ENCODE measurements at regions not wholly inside any gene's neighbourhood (a gene's known extent, or its start where the extent isn't known, plus 50 kb on each side); places are given as distances from the start of the nearest gene placed in this dataset.

GRCh38 chr2:83229443-83229842, 1229.6 kb downstream of the SUCLG1 start:
- in situ Hi-C loops (cut with MboI) (no loop called here), intact Hi-C loops (cut with micrococcal nuclease) (no loop called here)
- no peak for DNase-seq (ENCODE audit: extremely low read depth in 1 of 4, low spot score in 3 of 4)
- no peak for FAIRE-seq
- H3K4me3 ChIP-seq: no peak overlapping the region
- WGBS (ENCODE audit: insufficient coverage, low coverage, missing lambda C conversion rate): 0% methylated on average over 2 of the region's 2 CpGs
- POLR2A ChIA-PET: no interaction called here
- no peaks in the 10 kb centered on the region for H3K4me1 ChIP-seq (replicated peaks in 1 of 2; ENCODE audit: control insufficient read depth in 2 of 2, insufficient read depth in 2 of 2, low read length in 2 of 2)
- H3K79me2 ChIP-seq (ENCODE audit: control insufficient read depth, insufficient read depth, low read length): no peaks in the 10 kb centered on the region
- H3K27ac ChIP-seq (ENCODE audit: extremely low read depth, low read depth, low read length): no peak overlapping the region
- H3K4me2 ChIP-seq (ENCODE audit: insufficient read depth, low read length): no peak overlapping the region
- no peaks in the 10 kb centered on the region for H4K20me1 ChIP-seq (replicated peaks; ENCODE audit: control insufficient read depth, insufficient read depth, low read length)
- no peak overlapping the region for H2AFZ ChIP-seq (ENCODE audit: low read depth, low read length)
- TF ChIP-seq RBM15 (IDR thresholded peaks at IDR 0.05; ENCODE audit: insufficient read depth, low read length): no peak
- no peak for TF ChIP-seq HMGN3 (IDR thresholded peaks at IDR 0.05; ENCODE audit: borderline replicate concordance, extremely low read depth, insufficient read length, low read depth, low read length)
- no peak for TF ChIP-seq DLX4 (CRISPR knock-in tag; IDR thresholded peaks at IDR 0.05)
- no peak for TF ChIP-seq MEF2A (IDR thresholded peaks at IDR 0.05; ENCODE audit: control insufficient read depth, low read depth, low read length)
- TF ChIP-seq ZNF24 (IDR thresholded peaks at IDR 0.05): no peak
- no peak for TF ChIP-seq CREB1 (IDR thresholded peaks at IDR 0.05)
- TF ChIP-seq CREB1 (CRISPR knock-in tag; IDR thresholded peaks at IDR 0.05): no peak
- TF ChIP-seq, protein P1, sequence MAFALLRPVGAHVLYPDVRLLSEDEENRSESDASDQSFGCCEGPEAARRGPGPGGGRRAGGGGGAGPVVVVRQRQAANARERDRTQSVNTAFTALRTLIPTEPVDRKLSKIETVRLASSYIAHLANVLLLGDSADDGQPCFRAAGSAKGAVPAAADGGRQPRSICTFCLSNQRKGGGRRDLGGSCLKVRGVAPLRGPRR (CRISPR knock-in tag; IDR thresholded peaks at IDR 0.05): no peak
- no peak for TF ChIP-seq ZNF398 (CRISPR knock-in tag; IDR thresholded peaks at IDR 0.05)
- no peak for TF ChIP-seq ZBTB17 (CRISPR knock-in tag; IDR thresholded peaks at IDR 0.05)
- TF ChIP-seq NCOA1 (IDR thresholded peaks at IDR 0.05; ENCODE audit: low read depth): no peak
- no peak for TF ChIP-seq TFAP4 (CRISPR knock-in tag; IDR thresholded peaks at IDR 0.05; ENCODE audit: borderline replicate concordance)
- TF ChIP-seq CSDE1 (IDR thresholded peaks at IDR 0.05): no peak
- TF ChIP-seq E2F1 (CRISPR knock-in tag; IDR thresholded peaks at IDR 0.05): no peak
- TF ChIP-seq SRSF7 (optimal IDR thresholded peaks at IDR 0.05; ENCODE audit: low read depth, low read length): no peak
- no TSS peak for BruUV-seq (replicated peaks)
- H3K9ac ChIP-seq (ENCODE audit: insufficient read depth in 1 of 2, low read depth in 2 of 2, low read length in 2 of 2): no peak overlapping the region
- H3K36me3 ChIP-seq (ENCODE audit: control insufficient read depth, insufficient read depth, low read length): no peaks in the 10 kb centered on the region
- H3K9me3 ChIP-seq (replicated peaks; ENCODE audit: control insufficient read depth, insufficient read depth, low read depth, low read length): no peaks in the 10 kb centered on the region
- H3K9me1 ChIP-seq (ENCODE audit: control insufficient read depth, insufficient read depth, low read length): no peaks in the 10 kb centered on the region
- H3K27me3 ChIP-seq (ENCODE audit: control insufficient read depth in 2 of 2, insufficient read depth in 2 of 2, low read length in 2 of 2): no peaks in the 10 kb centered on the region
- ATAC-seq: no peak
- CTCF ChIA-PET (ENCODE audit: low intra/inter-chr PET ratio): no interaction called here
